Transverse colon (tissue), 3 donors: ENCODE measurements at regions not wholly inside any gene's neighbourhood (a gene's known extent, or its start where the extent isn't known, plus 50 kb on each side); places are given as distances from the start of the nearest gene placed in this dataset.
"Not testable (repeated sequence)": the region's sequence is repeated elsewhere in the genome, so short reads cannot be mapped to it uniquely, and the experiment has no call there.

Experiments
- CTCF ChIP-seq, 5 experiments: fragments of 200-600 bp in 3 of 5; fragments of 450-650 bp in 2 of 5; sonication (generic) in 3 of 5; IDR thresholded peaks; 1 replicate in 2 of 5; 2 replicates in 3 of 5; pipeline ENCODE4 v1.5.1; 2016 to 2017; ENCODE audit warnings: antibody characterized with exemption in 5 of 5, inconsistent platforms in 3 of 5, mild to moderate bottlenecking in 2 of 5, moderate library complexity in 1 of 5
- EP300 ChIP-seq: sonication (generic); formaldehyde crosslinking; IDR thresholded peaks from one replicate; pipeline ENCODE4 v1.6.1; 2017; ENCODE audit warnings: antibody characterized with exemption, low read depth
- POLR2A ChIP-seq: fragments of 450-650 bp; IDR thresholded peaks from one replicate; pipeline ENCODE4 v1.6.1; 2016; ENCODE audit warnings: antibody characterized with exemption, mild to moderate bottlenecking, moderate library complexity

DNA sequence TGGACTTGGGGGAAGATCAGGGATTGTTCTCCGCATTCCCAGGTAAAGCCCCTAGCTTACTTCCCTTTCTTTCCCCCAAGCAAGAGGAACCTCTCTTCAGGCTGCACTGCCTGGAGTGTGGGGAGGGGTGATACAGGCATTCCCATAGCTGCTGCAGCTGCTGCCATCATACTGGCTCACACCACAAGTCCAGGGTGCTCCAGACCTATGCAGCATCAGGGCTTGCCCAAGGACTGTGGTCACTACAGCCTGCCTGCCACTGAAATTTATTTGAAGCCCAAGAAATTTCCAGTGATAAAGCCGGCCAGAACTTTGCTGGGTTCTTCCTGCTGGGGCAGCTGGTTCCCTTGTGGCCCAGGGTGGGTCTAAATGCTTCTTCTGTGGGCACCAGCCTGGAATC is 72.7 kb downstream of the NBPF8 start:
- TF ChIP-seq POLR2A; CTCF (IDR thresholded peaks at IDR 0.05); EP300: not testable (repeated sequence)
